CD4-positive, alpha-beta memory T cell (primary cell): ENCODE measurements at regions not wholly inside any gene's neighbourhood (a gene's known extent, or its start where the extent isn't known, plus 50 kb on each side); places are given as distances from the start of the nearest gene placed in this dataset.

ENCODE experiments used
- CTCF ChIA-PET: fragments of 350-600 bp; sonication (Branson Sonifier 250); formaldehyde crosslinking; loops from one replicate; lab custom pipeline; 2021; ENCODE audit warnings: inconsistent platforms; ENCODE audit not compliant: partially characterized antibody; lab: Charles Lee
- POLR2A ChIA-PET: fragments of 350-600 bp; sonication (Branson Sonifier 250); formaldehyde crosslinking; loops from one replicate; lab custom pipeline; 2021; ENCODE audit not compliant: partially characterized antibody; lab: Charles Lee
- DNase-seq, 5 donors: peaks; one replicate each; pipeline versions ENCODE4 v3.0.0 to v3.0.0-alpha.2; 2020 to 2022; ENCODE audit warnings: mixed read lengths in 1 of 5
- H3K27ac ChIP-seq: one replicate; pipeline ENCODE4 v1.7.0; 2013; ENCODE audit warnings: low read depth, low read length
- H3K27me3 ChIP-seq: 2 replicates; pipeline ENCODE4 v1.7.0; 2013; ENCODE audit warnings: mild to moderate bottlenecking, low read length, moderate library complexity; ENCODE audit not compliant: insufficient read depth
- H3K36me3 ChIP-seq: 2 replicates; pipeline ENCODE4 v1.7.0; 2013; ENCODE audit warnings: mild to moderate bottlenecking, low read length, moderate library complexity; ENCODE audit not compliant: insufficient read depth
- H3K4me1 ChIP-seq: 2 replicates; pipeline ENCODE4 v1.7.0; 2013; ENCODE audit warnings: mild to moderate bottlenecking, low read length, moderate library complexity; ENCODE audit not compliant: insufficient read depth
- H3K4me3 ChIP-seq, 2 donors: one replicate each; pipeline ENCODE4 v1.7.0; 2013; ENCODE audit warnings: low read length in 2 of 2, mild to moderate bottlenecking in 1 of 2
- H3K9me3 ChIP-seq, 2 donors: one replicate each; pipeline ENCODE4 v1.7.0; 2013; ENCODE audit warnings: low read length in 2 of 2, control low read depth in 1 of 2; ENCODE audit not compliant: control insufficient read depth in 1 of 2
- H3K27ac Mint-ChIP-seq, 7 donors: one replicate each; pipeline ENCODE4 v1.8.0; 2020 to 2021; ENCODE audit warnings: mixed read lengths in 7 of 7, mild to moderate bottlenecking in 6 of 7, inconsistent platforms in 3 of 7, moderate library complexity in 3 of 7
- H3K27me3 Mint-ChIP-seq, 2 donors: one replicate each; pipeline ENCODE4 v1.8.0; 2020 to 2021; ENCODE audit warnings: mixed read lengths in 2 of 2
- H3K36me3 Mint-ChIP-seq, 2 donors: one replicate each; pipeline ENCODE4 v1.8.0; 2020 to 2021; ENCODE audit warnings: mixed read lengths in 2 of 2, inconsistent platforms in 1 of 2, mild to moderate bottlenecking in 1 of 2
- H3K4me1 Mint-ChIP-seq, 4 donors: one replicate each; pipeline ENCODE4 v1.8.0; 2020 to 2021; ENCODE audit warnings: mixed read lengths in 4 of 4, mild to moderate bottlenecking in 1 of 4
- H3K4me3 Mint-ChIP-seq, 8 donors: one replicate each; pipeline ENCODE4 v1.8.0; 2020 to 2021; ENCODE audit warnings: mixed read lengths in 8 of 8, mild to moderate bottlenecking in 7 of 8, moderate library complexity in 6 of 8, inconsistent platforms in 3 of 8
- H3K9me3 Mint-ChIP-seq, 8 donors: one replicate each; pipeline ENCODE4 v1.8.0; 2020 to 2021; ENCODE audit warnings: mixed read lengths in 8 of 8, mild to moderate bottlenecking in 5 of 8, inconsistent platforms in 3 of 8, moderate library complexity in 1 of 8
- intact Hi-C: fragments of 100-400 bp; cut with micrococcal nuclease; formaldehyde crosslinking; loops from one replicate; pipeline ENCODE4 v1.15.1; 2023

GRCh38 chr17:13749891-13750235 is 148.1 kb upstream of the HS3ST3A1 start:
- Histone ChIP-seq H3K9me3 (no peaks in the 10 kb centered on the region), H3K4me1 (no peaks in the 10 kb centered on the region), H3K27me3 (no peaks in the 10 kb centered on the region), H3K27ac (no peak overlapping the region), H3K4me3 (no peak overlapping the region), H3K36me3 (no peaks in the 10 kb centered on the region)
- H3K4me1 Mint-ChIP-seq: no peaks in the 10 kb centered on the region
- POLR2A ChIA-PET: no interaction called here
- CTCF ChIA-PET: no interaction called here
- H3K9me3 Mint-ChIP-seq: peaks cover 0 to 4% (median 0%) of the 10 kb centered on the region in 8 donors
- H3K27ac Mint-ChIP-seq: peak overlapping the region in 1 of 7 donors; percentile 16
- H3K4me3 Mint-ChIP-seq: no peak overlapping the region
- peaks cover 0 to 4% of the 10 kb centered on the region in 2 donors for H3K27me3 Mint-ChIP-seq
- no peaks in the 10 kb centered on the region for H3K36me3 Mint-ChIP-seq
- intact Hi-C loops: no loop called here
- no peak for DNase-seq

DNA sequence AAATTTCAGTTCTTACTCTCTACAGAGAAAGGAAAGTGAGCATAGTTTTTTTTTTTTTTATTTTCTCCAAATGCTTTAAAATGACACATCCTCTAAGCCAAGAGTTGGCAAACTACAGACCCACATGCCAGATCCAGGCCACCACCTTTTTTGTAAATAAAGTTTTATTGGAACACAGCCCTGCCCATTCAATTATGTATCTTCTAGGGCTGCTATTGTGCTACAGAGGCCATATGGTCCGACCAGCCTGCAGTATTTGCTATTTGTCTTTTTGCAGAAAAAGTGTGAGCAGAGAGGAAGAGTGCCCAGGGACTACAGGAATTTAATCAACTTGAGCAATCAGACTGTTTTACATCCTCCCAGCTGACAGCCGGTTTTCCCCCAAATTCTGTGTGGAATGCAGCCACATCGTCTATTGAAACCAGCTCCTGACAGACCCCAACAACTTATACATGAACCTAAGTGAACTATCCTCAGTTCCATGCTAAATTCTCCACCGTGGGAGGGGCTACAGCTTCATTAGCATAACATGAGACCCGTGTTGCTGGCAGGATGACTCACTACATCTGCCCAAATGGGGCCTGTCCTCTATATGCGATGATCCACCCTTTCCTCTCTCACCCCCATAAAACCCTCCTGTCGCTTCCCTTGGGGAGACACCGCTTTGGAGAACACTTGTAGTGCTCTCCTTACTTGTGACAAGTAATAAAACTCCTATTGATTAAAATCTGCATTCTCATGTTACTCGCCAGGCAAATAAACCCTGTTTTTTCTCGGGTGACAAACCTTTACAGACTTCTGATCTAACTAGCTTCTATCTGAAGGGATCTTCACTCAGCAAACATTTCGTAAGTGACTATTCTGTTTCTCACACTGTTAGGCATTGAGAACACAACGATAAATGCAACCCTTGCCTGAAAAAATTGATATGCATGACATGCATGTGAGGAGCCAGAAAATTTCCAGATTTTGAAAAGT is 149.4 kb upstream of the HS3ST3A1 start:
- CTCF ChIA-PET: interaction anchor here (1.1 kb wide), 1 partner anchor 32 kb away, joined by 3 read pairs; no protein-coding TSS in a partner anchor
- H3K36me3 ChIP-seq: no peaks in the 10 kb centered on the region
- peaks cover 0 to 2% of the 10 kb centered on the region in 2 donors for H3K27me3 Mint-ChIP-seq

DNA sequence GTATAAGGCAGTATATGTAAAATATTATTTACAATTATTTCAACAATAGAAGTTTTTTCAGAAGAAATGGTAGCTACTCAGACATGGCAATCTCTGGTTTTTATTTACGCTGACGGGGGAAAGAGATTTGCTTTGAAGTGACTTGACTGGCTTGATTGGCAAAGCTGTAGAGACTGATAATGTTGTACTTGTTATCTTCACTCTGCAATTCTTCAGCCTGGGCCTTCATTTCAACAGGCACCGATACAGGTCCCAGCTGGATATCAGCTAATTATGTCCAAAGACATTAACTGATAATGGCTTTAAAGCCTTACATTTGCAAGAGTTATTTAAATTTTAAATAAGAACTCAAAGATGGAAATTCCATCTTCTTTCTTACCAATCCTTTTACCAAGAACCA is 151.4 kb upstream of the HS3ST3A1 start:
- Histone ChIP-seq H3K4me3 (no peak overlapping the region), H3K9me3 (no peaks in the 10 kb centered on the region), H3K36me3 (no peaks in the 10 kb centered on the region), H3K27me3 (no peaks in the 10 kb centered on the region), H3K4me1 (no peaks in the 10 kb centered on the region), H3K27ac (no peak overlapping the region)
- DNase-seq: no peak
- Mint-ChIP-seq H3K4me3 (no peak overlapping the region), H3K27ac (no peak overlapping the region), H3K9me3 (peaks cover 0 to 4% (median 0%) of the 10 kb centered on the region in 8 donors), H3K4me1 (no peaks in the 10 kb centered on the region), H3K36me3 (no peaks in the 10 kb centered on the region), H3K27me3 (peaks cover 0 to 2% of the 10 kb centered on the region in 2 donors)
- intact Hi-C loops: no loop called here
- ChIA-PET POLR2A (no interaction called here), CTCF (no interaction called here)

More for the DNA sequence above, 149.4 kb upstream of the HS3ST3A1 start:
- no peak overlapping the region for H3K27ac Mint-ChIP-seq
- DNase-seq: no peak
- H3K4me1 ChIP-seq: no peaks in the 10 kb centered on the region
- H3K27me3 ChIP-seq: no peaks in the 10 kb centered on the region
- H3K4me1 Mint-ChIP-seq: no peaks in the 10 kb centered on the region
- no peaks in the 10 kb centered on the region for H3K36me3 Mint-ChIP-seq
- H3K9me3 ChIP-seq: no peaks in the 10 kb centered on the region
- POLR2A ChIA-PET: no interaction called here
- H3K4me3 Mint-ChIP-seq: no peak overlapping the region
- intact Hi-C loops: no loop called here
- no peak overlapping the region for H3K4me3 ChIP-seq
- peaks cover 0 to 4% (median 0%) of the 10 kb centered on the region in 8 donors for H3K9me3 Mint-ChIP-seq
- no peak overlapping the region for H3K27ac ChIP-seq

- Mint-ChIP-seq H3K4me1 (no peaks in the 10 kb centered on the region), H3K4me3 (no peak overlapping the region), H3K27ac (no peak overlapping the region), H3K27me3 (peaks cover 0 to 2% of the 10 kb centered on the region in 2 donors), H3K9me3 (peaks cover 0 to 4% (median 0%) of the 10 kb centered on the region in 8 donors), H3K36me3 (no peaks in the 10 kb centered on the region)
- no peak overlapping the region for H3K27ac ChIP-seq
- POLR2A ChIA-PET: no interaction called here
- no peaks in the 10 kb centered on the region for H3K4me1 ChIP-seq
- no peak overlapping the region for H3K4me3 ChIP-seq
- DNase-seq: no peak
- H3K9me3 ChIP-seq: no peaks in the 10 kb centered on the region
- H3K27me3 ChIP-seq: no peaks in the 10 kb centered on the region
- H3K36me3 ChIP-seq: no peaks in the 10 kb centered on the region
- CTCF ChIA-PET: interaction anchor here (0.7 kb wide), 1 partner anchor 804 kb away, joined by 3 read pairs; no protein-coding TSS in a partner anchor
- intact Hi-C loops: no loop called here
These were observed 152.0 kb upstream of the HS3ST3A1 start for GRCh38 chr17:13753771-13754170.

- H3K36me3 Mint-ChIP-seq: no peaks in the 10 kb centered on the region
- intact Hi-C loops: no loop called here
- no peaks in the 10 kb centered on the region for H3K9me3 Mint-ChIP-seq
- Histone ChIP-seq H3K27me3 (no peaks in the 10 kb centered on the region), H3K36me3 (no peaks in the 10 kb centered on the region), H3K4me3 (no peak overlapping the region), H3K9me3 (no peaks in the 10 kb centered on the region), H3K4me1 (no peaks in the 10 kb centered on the region), H3K27ac (no peak overlapping the region)
- H3K4me3 Mint-ChIP-seq: no peak overlapping the region
- ChIA-PET POLR2A (no interaction called here), CTCF (no interaction called here)
- peaks cover 0 to 2% of the 10 kb centered on the region in 2 donors for H3K27me3 Mint-ChIP-seq
- DNase-seq: no peak
- H3K4me1 Mint-ChIP-seq: no peaks in the 10 kb centered on the region
- no peak overlapping the region for H3K27ac Mint-ChIP-seq
These were observed 154.1 kb upstream of the HS3ST3A1 start for GRCh38 chr17:13755851-13756250.

DNA sequence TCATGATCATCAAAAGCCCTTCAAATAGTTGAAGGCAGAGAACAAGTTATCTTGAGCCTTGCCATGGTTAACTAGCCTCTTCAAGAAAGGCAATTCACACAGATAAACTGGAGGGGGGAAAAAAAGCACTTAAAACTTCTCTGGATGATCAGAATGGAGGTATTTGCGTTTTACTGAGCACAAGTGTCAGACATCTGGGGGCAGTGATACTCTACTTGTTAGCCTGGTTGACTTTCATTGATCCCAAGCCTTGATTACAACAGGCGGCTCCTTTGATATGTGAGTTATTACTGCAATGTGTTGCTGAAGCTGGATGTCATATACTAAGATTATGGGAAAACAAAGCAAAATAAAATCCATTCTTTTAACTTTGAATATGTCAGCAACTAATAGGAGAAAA is 155.0 kb upstream of the HS3ST3A1 start:
- ChIA-PET POLR2A (no interaction called here), CTCF (no interaction called here)
- H3K4me1 Mint-ChIP-seq: no peaks in the 10 kb centered on the region
- no peaks in the 10 kb centered on the region for H3K4me1 ChIP-seq
- no peak overlapping the region for H3K4me3 ChIP-seq
- H3K27me3 Mint-ChIP-seq: peaks cover 3 to 4% of the 10 kb centered on the region in 2 donors
- H3K36me3 Mint-ChIP-seq: no peaks in the 10 kb centered on the region
- no peak overlapping the region for H3K27ac ChIP-seq
- H3K27me3 ChIP-seq: no peaks in the 10 kb centered on the region
- DNase-seq: no peak
- intact Hi-C loops: no loop called here
- H3K27ac Mint-ChIP-seq: no peak overlapping the region
- H3K36me3 ChIP-seq: no peaks in the 10 kb centered on the region
- no peak overlapping the region for H3K4me3 Mint-ChIP-seq
- no peaks in the 10 kb centered on the region for H3K9me3 ChIP-seq
- no peaks in the 10 kb centered on the region for H3K9me3 Mint-ChIP-seq

DNA sequence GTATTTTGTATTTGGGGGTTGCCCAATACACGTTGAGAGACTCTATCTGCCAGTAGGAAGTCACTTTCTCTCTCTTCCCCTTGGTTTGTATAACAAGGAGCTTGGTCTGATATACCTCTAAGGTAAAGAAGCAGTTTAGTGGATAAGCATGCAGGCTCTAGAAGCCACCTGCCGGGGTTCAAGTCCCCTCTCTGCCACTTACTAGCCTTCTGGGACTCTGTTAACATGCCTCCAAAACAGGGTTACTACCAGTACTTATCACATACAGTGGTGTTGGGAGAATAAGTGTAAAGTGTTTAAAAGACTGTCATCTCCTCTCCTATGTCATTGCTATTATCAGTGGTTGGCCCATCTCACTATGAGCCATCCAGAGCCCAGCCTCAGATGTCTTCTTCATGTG is 156.1 kb upstream of the HS3ST3A1 start:
- Histone ChIP-seq H3K27ac (no peak overlapping the region), H3K4me1 (no peaks in the 10 kb centered on the region), H3K9me3 (no peaks in the 10 kb centered on the region), H3K36me3 (no peaks in the 10 kb centered on the region), H3K4me3 (no peak overlapping the region), H3K27me3 (no peaks in the 10 kb centered on the region)
- Mint-ChIP-seq H3K27me3 (peaks cover 3 to 4% of the 10 kb centered on the region in 2 donors), H3K4me1 (no peaks in the 10 kb centered on the region), H3K4me3 (no peak overlapping the region), H3K36me3 (no peaks in the 10 kb centered on the region), H3K9me3 (no peaks in the 10 kb centered on the region), H3K27ac (no peak overlapping the region)
- POLR2A ChIA-PET: no interaction called here
- DNase-seq: no peak
- CTCF ChIA-PET: no interaction called here
- intact Hi-C loops: no loop called here
